K562 (cell line): ENCODE measurements at regions not wholly inside any gene's neighbourhood (a gene's known extent, or its start where the extent isn't known, plus 50 kb on each side); places are given as distances from the start of the nearest gene placed in this dataset.

ENCODE experiments used
- ATAC-seq: fragments of 200-7000 bp; cut with Tn5 transposase; 3 replicates; pipeline ENCODE4 v1.9.1; 2020; ENCODE audit warnings: moderate library complexity
- BruUV-seq: library from RNA; stranded (reverse); fragments of 400-500 nt; replicated peaks from 2 replicates; lab custom pipeline; 2021; lab: Mats Ljungman, UMichigan
- CTCF ChIA-PET: fragments of 300-600 bp; formaldehyde crosslinking; extraction: SDS; loops from one replicate; lab custom pipeline; 2021; ENCODE audit warnings: low intra/inter-chr PET ratio; lab: Yijun Ruan, JAX
- POLR2A ChIA-PET: fragments of 300-600, 350-650 bp; sonication (Branson Sonifier 250); formaldehyde crosslinking; extraction: SDS; loops from one replicate; lab custom pipeline; 2021; ENCODE audit warnings: antibody characterized with exemption, inconsistent platforms; lab: Yijun Ruan, JAX
- DNase-seq, 4 experiments: peaks; one replicate each; pipeline versions ENCODE4 v3.0.0 to v3.0.0-alpha.2; 2011 to 2018; ENCODE audit warnings: low spot score in 3 of 4, mixed read lengths in 3 of 4; ENCODE audit errors: extremely low read depth in 1 of 4
- FAIRE-seq: peaks from 2 replicates; lab custom pipeline; 2011; peaks lifted over from hg19 to GRCh38; lab: Jason Lieb, UNC
- H2AFZ ChIP-seq: 2 replicates; pipeline ENCODE4 v1.6.0; 2011; ENCODE audit warnings: low read depth, low read length, control low read depth, inconsistent platforms
- H3K27ac ChIP-seq: fragments of 200-600 bp; 3 replicates; pipeline ENCODE4 v1.8.0; 2011; ENCODE audit warnings: low read depth, mild to moderate bottlenecking, control low read depth, inconsistent platforms, low read length, moderate library complexity, mixed read lengths; ENCODE audit errors: extremely low read depth
- H3K27me3 ChIP-seq, 2 experiments: fragments of 300-600 bp in 1 of 2; 2 replicates in 1 of 2; 3 replicates in 1 of 2; pipeline versions ENCODE4 v1.6.0 to v1.8.0; 2011; ENCODE audit warnings: inconsistent platforms in 2 of 2, low read length in 2 of 2, mild to moderate bottlenecking in 1 of 2, mixed read lengths in 1 of 2, moderate library complexity in 1 of 2; ENCODE audit not compliant: control insufficient read depth in 2 of 2, insufficient read depth in 2 of 2
- H3K36me3 ChIP-seq: fragments of 300-600 bp; 3 replicates; pipeline ENCODE4 v1.8.0; 2011; ENCODE audit warnings: mild to moderate bottlenecking, low read length, inconsistent platforms; ENCODE audit not compliant: control insufficient read depth, insufficient read depth
- H3K4me1 ChIP-seq, 2 experiments: fragments of 200-600 bp in 1 of 2; replicated peaks in 1 of 2; 2 replicates in 1 of 2; 3 replicates in 1 of 2; pipeline versions ENCODE4 v1.5.1 to v1.8.0; 2011; ENCODE audit warnings: inconsistent platforms in 2 of 2, low read length in 2 of 2, mild to moderate bottlenecking in 1 of 2, mixed read lengths in 1 of 2, moderate library complexity in 1 of 2; ENCODE audit not compliant: control insufficient read depth in 2 of 2, insufficient read depth in 2 of 2
- H3K4me2 ChIP-seq: 2 replicates; pipeline ENCODE4 v1.6.1; 2011; ENCODE audit warnings: low read length, control low read depth, inconsistent platforms, mixed read lengths; ENCODE audit not compliant: insufficient read depth
- H3K4me3 ChIP-seq: fragments of 200-600 bp; sonication (generic), shearing (Covaris generic); 2 replicates; pipeline ENCODE4 v1.5.1; 2016; ENCODE audit warnings: control low read depth, inconsistent platforms
- H3K79me2 ChIP-seq: fragments of 200-600 bp; 3 replicates; pipeline ENCODE4 v1.8.0; 2011; ENCODE audit warnings: low read length, inconsistent platforms; ENCODE audit not compliant: control insufficient read depth, insufficient read depth
- H3K9ac ChIP-seq, 2 experiments: 2 replicates each; pipeline versions ENCODE4 v1.6.0 to v1.6.1; 2011; ENCODE audit warnings: low read depth in 2 of 2, low read length in 2 of 2, control low read depth in 1 of 2, inconsistent platforms in 1 of 2, mild to moderate bottlenecking in 1 of 2, mixed read lengths in 1 of 2; ENCODE audit not compliant: insufficient read depth in 1 of 2
- H3K9me1 ChIP-seq: one replicate; pipeline ENCODE4 v1.6.0; 2011; ENCODE audit warnings: inconsistent platforms, mild to moderate bottlenecking, low read length, moderate library complexity; ENCODE audit not compliant: control insufficient read depth, insufficient read depth
- H3K9me3 ChIP-seq: replicated peaks from 2 replicates; pipeline ENCODE4 v1.5.1; 2011; ENCODE audit warnings: low read depth, low read length, inconsistent platforms; ENCODE audit not compliant: control insufficient read depth, insufficient read depth
- H4K20me1 ChIP-seq: replicated peaks from 2 replicates; pipeline ENCODE4 v1.6.1; 2011; ENCODE audit warnings: low read length, inconsistent platforms, mixed read lengths; ENCODE audit not compliant: control insufficient read depth, insufficient read depth
- CHD4 ChIP-seq: fragments of 200-600 bp; sonication (generic); IDR thresholded peaks from 3 replicates; pipeline ENCODE4 v1.6.1; 2012; ENCODE audit warnings: low read depth, mild to moderate bottlenecking, mixed read lengths, low read length, inconsistent platforms; ENCODE audit not compliant: insufficient read depth, insufficient replicate concordance, poor library complexity, severe bottlenecking
- ILK ChIP-seq: fragments of 450-650 bp; IDR thresholded peaks from 2 replicates; pipeline ENCODE4 v1.6.1; 2016; ENCODE audit warnings: missing genetic modification characterization, low read depth, mild to moderate bottlenecking, missing compliant biosample characterization, moderate library complexity, borderline replicate concordance
- RBBP5 ChIP-seq: fragments of 200-600 bp; sonication (generic); IDR thresholded peaks from 2 replicates; pipeline ENCODE4 v1.6.1; 2012; ENCODE audit warnings: borderline replicate concordance, mild to moderate bottlenecking, low read length, control low read depth, inconsistent platforms; ENCODE audit not compliant: insufficient read depth, poor library complexity, severe bottlenecking
- WGBS: fragments of 100-300 bp; shearing (Covaris generic); methylation state at CpG from one replicate; pipeline ENCODE4 v1.1.6; 2016; ENCODE audit warnings: low coverage, mixed read lengths; ENCODE audit not compliant: insufficient coverage; ENCODE audit errors: missing lambda C conversion rate; 5-methylcytosine and 5-hydroxymethylcytosine counted together
- in situ Hi-C: fragments of 300-500 bp; cut with MboI; formaldehyde crosslinking; loops from 4 replicates; pipeline ENCODE4 v1.15.0; 2018; ENCODE audit warnings: inconsistent platforms, mixed read lengths
- intact Hi-C: fragments of 100-400 bp; cut with micrococcal nuclease; formaldehyde crosslinking; loops from 2 replicates; pipeline ENCODE4 v1.14.2; 2022

DNA sequence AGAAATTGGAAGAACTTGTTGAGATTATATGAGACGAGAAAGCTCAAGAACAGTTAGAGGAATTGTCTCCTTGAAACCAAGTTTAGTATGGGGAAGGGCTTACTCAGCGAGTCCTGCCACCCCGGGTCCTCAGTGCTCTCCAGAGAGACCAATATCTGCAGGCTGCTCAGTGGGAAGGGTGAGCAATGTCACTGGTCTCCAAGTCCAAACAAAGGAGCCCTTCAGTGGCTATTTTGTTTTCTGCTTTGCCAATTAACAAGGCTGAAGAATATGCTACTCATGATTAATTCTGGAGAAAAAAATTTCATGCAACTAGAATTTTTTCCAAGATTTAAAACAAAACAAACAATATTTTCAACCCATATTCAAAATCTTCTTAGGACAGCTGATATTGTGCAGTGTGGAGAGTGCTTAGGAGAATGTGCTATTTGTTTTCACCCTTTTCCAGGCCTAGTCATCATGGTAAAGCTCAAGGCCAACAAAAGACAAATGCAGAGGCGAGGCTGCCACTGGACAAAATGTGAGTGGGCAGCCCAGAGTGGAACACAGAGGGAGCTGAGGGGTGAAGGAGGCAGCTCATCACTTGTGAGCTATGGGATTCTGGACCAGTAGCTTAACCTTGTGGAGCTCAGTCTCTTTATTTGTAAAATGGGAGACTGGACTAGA lies 83.8 kb upstream of the TMEM17 start (continued):
- no peak for TF ChIP-seq ILK (tag)

DNA sequence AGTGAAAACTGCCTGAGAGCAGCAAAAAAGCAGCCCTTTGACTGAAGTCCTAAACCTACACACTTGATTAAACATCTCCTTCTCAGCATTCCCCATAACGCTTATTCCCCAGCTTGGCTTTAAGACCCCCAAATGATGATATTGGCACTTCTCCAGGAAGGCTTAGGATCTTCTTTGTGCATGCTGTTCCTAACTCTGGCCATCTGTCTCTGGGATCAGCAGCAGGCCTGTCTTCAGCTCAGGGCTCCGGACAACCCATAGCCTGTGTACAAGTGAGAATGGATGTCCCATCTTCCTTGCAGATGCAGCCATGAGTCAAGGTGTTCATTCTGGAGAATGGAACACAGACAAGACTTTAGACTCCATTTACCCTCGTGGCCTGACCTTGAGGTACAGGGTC lies 81.6 kb upstream of the TMEM17 start:
- POLR2A ChIA-PET, result interaction anchor here (0.6 to 0.8 kb wide), 2 partner anchors 173 to 274 kb away, joined by 3 to 4 read pairs; no protein-coding TSS in a partner anchor
- no peaks in the 10 kb centered on the region for H3K9me3 ChIP-seq
- no peak overlapping the region for H3K9ac ChIP-seq
- peaks cover 4 to 6% of the 10 kb centered on the region in 2 experiments; a peak in 3 of 5 replicates for H3K27me3 ChIP-seq
- H3K4me2 ChIP-seq, result no peak overlapping the region
- FAIRE-seq, result no peak
- no peaks in the 10 kb centered on the region for H3K9me1 ChIP-seq
- TF ChIP-seq CHD4 (no peak), RBBP5 (no peak)
- H3K79me2 ChIP-seq, result no peaks in the 10 kb centered on the region
- H3K36me3 ChIP-seq, result no peaks in the 10 kb centered on the region
- in situ Hi-C loops (no loop called here), intact Hi-C loops (no loop called here)
- H3K27ac ChIP-seq, result no peak overlapping the region
- 7% methylated on average over 3 of the region's 3 CpGs for WGBS
- no peak for DNase-seq
- BruUV-seq, result no TSS peak
- H3K4me1 ChIP-seq, result no peaks in the 10 kb centered on the region; a peak in 1 of 5 replicates
- no peak overlapping the region for H3K4me3 ChIP-seq
- ATAC-seq, result no peak
- no peak overlapping the region for H2AFZ ChIP-seq
- no peaks in the 10 kb centered on the region for H4K20me1 ChIP-seq
- CTCF ChIA-PET, result no interaction called here
